ENCODE measurements at regions not wholly inside any gene's neighbourhood (a gene's known extent, or its start where the extent isn't known, plus 50 kb on each side); places are given as distances from the start of the nearest gene placed in this dataset.

GRCh38 chr1:173303984-173304383 is 96.9 kb upstream of the TNFSF4 start:
- POLR2A ChIA-PET, result no interaction called here
- no peak for DNase-seq (ENCODE audit: low read depth, low spot score)
- Histone ChIP-seq H3K4me3 (ENCODE audit: low read depth, low read length) (no peak overlapping the region), H3K27ac (ENCODE audit: low read depth, low read length) (no peak overlapping the region), H3K27me3 (ENCODE audit: control insufficient read depth, insufficient read depth, low read length) (no peaks in the 10 kb centered on the region), H3K9me3 (ENCODE audit: control insufficient read depth, insufficient read depth, low read length) (no peaks in the 10 kb centered on the region)
- CTCF ChIA-PET, result no interaction called here
- TF ChIP-seq CTCF (IDR thresholded peaks at IDR 0.05; ENCODE audit: low read depth, low read length), result no peak

- Histone ChIP-seq H3K27ac (ENCODE audit: low read depth, low read length) (no peak overlapping the region), H3K27me3 (ENCODE audit: control insufficient read depth, insufficient read depth, low read length) (no peaks in the 10 kb centered on the region), H3K9me3 (ENCODE audit: control insufficient read depth, insufficient read depth, low read length) (no peaks in the 10 kb centered on the region), H3K4me3 (ENCODE audit: low read depth, low read length) (no peak overlapping the region)
- ChIA-PET CTCF (no interaction called here), POLR2A (no interaction called here)
- no peak for TF ChIP-seq CTCF (IDR thresholded peaks at IDR 0.05; ENCODE audit: low read depth, low read length)
- no peak for DNase-seq (ENCODE audit: low read depth, low spot score)
These were observed 97.5 kb upstream of the TNFSF4 start for GRCh38 chr1:173304529-173305227.

- no peak overlapping the region for H3K4me3 ChIP-seq (ENCODE audit: low read depth, low read length)
- no peaks in the 10 kb centered on the region for H3K9me3 ChIP-seq (ENCODE audit: control insufficient read depth, insufficient read depth, low read length)
- no peaks in the 10 kb centered on the region for H3K27me3 ChIP-seq (ENCODE audit: control insufficient read depth, insufficient read depth, low read length)
- DNase-seq (ENCODE audit: low read depth, low spot score), result no peak
- H3K27ac ChIP-seq (ENCODE audit: low read depth, low read length), result no peak overlapping the region
- no peak for TF ChIP-seq CTCF (IDR thresholded peaks at IDR 0.05; ENCODE audit: low read depth, low read length)
- POLR2A ChIA-PET, result no interaction called here
- CTCF ChIA-PET, result no interaction called here
These were observed 100.7 kb upstream of the TNFSF4 start for GRCh38 chr1:173307845-173308244.

GRCh38 chr1:173314656-173315055 is 107.5 kb upstream of the TNFSF4 start:
- no peaks in the 10 kb centered on the region for H3K27me3 ChIP-seq (ENCODE audit: control insufficient read depth, insufficient read depth, low read length)
- no peaks in the 10 kb centered on the region for H3K9me3 ChIP-seq (ENCODE audit: control insufficient read depth, insufficient read depth, low read length)
- TF ChIP-seq CTCF (IDR thresholded peaks at IDR 0.05; ENCODE audit: low read depth, low read length), result no peak
- ChIA-PET CTCF (no interaction called here), POLR2A (no interaction called here)
- no peak overlapping the region for H3K27ac ChIP-seq (ENCODE audit: low read depth, low read length)
- H3K4me3 ChIP-seq (ENCODE audit: low read depth, low read length), result no peak overlapping the region
- DNase-seq (ENCODE audit: low read depth, low spot score), result no peak

GRCh38 chr1:173315296-173315695 is 108.2 kb upstream of the TNFSF4 start:
- DNase-seq (ENCODE audit: low read depth, low spot score), result no peak
- Histone ChIP-seq H3K27ac (ENCODE audit: low read depth, low read length) (no peak overlapping the region), H3K4me3 (ENCODE audit: low read depth, low read length) (no peak overlapping the region), H3K27me3 (ENCODE audit: control insufficient read depth, insufficient read depth, low read length) (no peaks in the 10 kb centered on the region), H3K9me3 (ENCODE audit: control insufficient read depth, insufficient read depth, low read length) (no peaks in the 10 kb centered on the region)
- POLR2A ChIA-PET, result no interaction called here
- no peak for TF ChIP-seq CTCF (IDR thresholded peaks at IDR 0.05; ENCODE audit: low read depth, low read length)
- CTCF ChIA-PET, result no interaction called here
